GM12892 (cell line): ENCODE measurements at regions not wholly inside any gene's neighbourhood (a gene's known extent, or its start where the extent isn't known, plus 50 kb on each side); places are given as distances from the start of the nearest gene placed in this dataset.

Experiments
- POLR2A ChIP-seq: IDR thresholded peaks from 2 replicates; pipeline ENCODE4 v1.6.1; 2011; ENCODE audit warnings: low read depth, low read length, control low read depth
- POLR2AphosphoS5 ChIP-seq: IDR thresholded peaks from 2 replicates; pipeline ENCODE4 v1.6.1; 2011; ENCODE audit warnings: low read depth, low read length, control low read depth
- TAF1 ChIP-seq: IDR thresholded peaks from 2 replicates; pipeline ENCODE4 v1.6.1; 2011; ENCODE audit warnings: low read depth, mild to moderate bottlenecking, control low read depth, low read length, borderline replicate concordance

- TF ChIP-seq POLR2A (no peak), POLR2AphosphoS5 (no peak), TAF1 (no peak)
Observed at GRCh38 chr2:47699533-47700215, 83.3 kb upstream of the MSH6 start.
